ENCODE measurements at regions not wholly inside any gene's neighbourhood (a gene's known extent, or its start where the extent isn't known, plus 50 kb on each side); places are given as distances from the start of the nearest gene placed in this dataset.

- Mint-ChIP-seq H3K27me3 (ENCODE audit: insufficient read depth) (peaks cover 3% of the 10 kb centered on the region), H3K27ac (no peak overlapping the region), H3K9me3 (no peaks in the 10 kb centered on the region), H3K4me1 (peaks cover 7% of the 10 kb centered on the region), H3K36me3 (ENCODE audit: low read depth) (no peaks in the 10 kb centered on the region), H3K4me3 (no peak overlapping the region)
- WGBS, 2 experiments (ENCODE audit: insufficient coverage in 1 of 2, insufficient read length in 1 of 2): 84% methylated on average over 2 of the region's 2 CpGs; no CpG with 5 or more reads in 1 of the 2 experiments
- no peak for DNase-seq
- H3K27me3 ChIP-seq (ENCODE audit: control insufficient read depth, insufficient read depth, low read length, poor library complexity, severe bottlenecking): no peaks in the 10 kb centered on the region
- H3K9me3 ChIP-seq (ENCODE audit: control insufficient read depth, low read length): no peaks in the 10 kb centered on the region
- H3K27ac ChIP-seq (ENCODE audit: low read depth, low read length): no peak overlapping the region
- no peak overlapping the region for H3K4me3 ChIP-seq (ENCODE audit: low read length)
- no peak overlapping the region for H3K9ac ChIP-seq (ENCODE audit: extremely low read depth, low read length, poor library complexity, severe bottlenecking)
- peaks cover 4% of the 10 kb centered on the region for H3K4me1 ChIP-seq (ENCODE audit: control insufficient read depth, insufficient read depth, low read length)
- no peaks in the 10 kb centered on the region for H3K36me3 ChIP-seq (ENCODE audit: control insufficient read depth, insufficient read depth, low read length)
- TF ChIP-seq CTCF (conservative IDR thresholded peaks at IDR 0.05): no peak
Observed at GRCh38 chr5:99081711-99082110, 152.9 kb upstream of the CHD1 start.

GRCh38 chr5:99076723-99077640, 148.2 kb upstream of the CHD1 start:
- Histone ChIP-seq H3K4me1 (ENCODE audit: control insufficient read depth, insufficient read depth, low read length) (no peaks in the 10 kb centered on the region), H3K9ac (ENCODE audit: extremely low read depth, low read length, poor library complexity, severe bottlenecking) (no peak overlapping the region), H3K4me3 (ENCODE audit: low read length) (no peak overlapping the region), H3K9me3 (ENCODE audit: control insufficient read depth, low read length) (no peaks in the 10 kb centered on the region), H3K36me3 (ENCODE audit: control insufficient read depth, insufficient read depth, low read length) (no peaks in the 10 kb centered on the region), H3K27me3 (ENCODE audit: control insufficient read depth, insufficient read depth, low read length, poor library complexity, severe bottlenecking) (no peaks in the 10 kb centered on the region), H3K27ac (ENCODE audit: low read depth, low read length) (no peak overlapping the region)
- Mint-ChIP-seq H3K4me3 (no peak overlapping the region), H3K27me3 (ENCODE audit: insufficient read depth) (peaks cover 3% of the 10 kb centered on the region), H3K4me1 (peaks cover 2% of the 10 kb centered on the region), H3K36me3 (ENCODE audit: low read depth) (no peaks in the 10 kb centered on the region), H3K9me3 (no peaks in the 10 kb centered on the region), H3K27ac (no peak overlapping the region)
- no peak for TF ChIP-seq CTCF (conservative IDR thresholded peaks at IDR 0.05)
- 80 to 96% methylated on average over 1 to 4 of the region's 4 CpGs for WGBS, 2 experiments (ENCODE audit: insufficient coverage in 1 of 2, insufficient read length in 1 of 2)
- DNase-seq: no peak

GRCh38 chr5:99072846-99073245, 144.0 kb upstream of the CHD1 start:
- H3K27ac Mint-ChIP-seq: no peak overlapping the region
- WGBS, 2 experiments (ENCODE audit: insufficient coverage in 1 of 2, insufficient read length in 1 of 2): 100% methylated on average over 1 of the region's 1 CpG; no CpG with 5 or more reads in 1 of the 2 experiments
- no peak for TF ChIP-seq CTCF (conservative IDR thresholded peaks at IDR 0.05)

More at GRCh38 chr5:99072846-99073245, 144.0 kb upstream of the CHD1 start:
- H3K27me3 Mint-ChIP-seq (ENCODE audit: insufficient read depth): no peaks in the 10 kb centered on the region
- Histone ChIP-seq H3K27ac (ENCODE audit: low read depth, low read length) (no peak overlapping the region), H3K9me3 (ENCODE audit: control insufficient read depth, low read length) (no peaks in the 10 kb centered on the region), H3K36me3 (ENCODE audit: control insufficient read depth, insufficient read depth, low read length) (no peaks in the 10 kb centered on the region), H3K27me3 (ENCODE audit: control insufficient read depth, insufficient read depth, low read length, poor library complexity, severe bottlenecking) (no peaks in the 10 kb centered on the region), H3K4me3 (ENCODE audit: low read length) (no peak overlapping the region), H3K9ac (ENCODE audit: extremely low read depth, low read length, poor library complexity, severe bottlenecking) (no peak overlapping the region), H3K4me1 (ENCODE audit: control insufficient read depth, insufficient read depth, low read length) (no peaks in the 10 kb centered on the region)
- H3K4me1 Mint-ChIP-seq: no peaks in the 10 kb centered on the region
- H3K36me3 Mint-ChIP-seq (ENCODE audit: low read depth): no peaks in the 10 kb centered on the region
- DNase-seq: no peak
- no peaks in the 10 kb centered on the region for H3K9me3 Mint-ChIP-seq
- no peak overlapping the region for H3K4me3 Mint-ChIP-seq

Data from endodermal cell (in vitro differentiated cells).